PC-9 (cell line): ENCODE measurements at regions not wholly inside any gene's neighbourhood (a gene's known extent, or its start where the extent isn't known, plus 50 kb on each side); places are given as distances from the start of the nearest gene placed in this dataset.

Source experiments
- BruUV-seq: library from RNA; stranded (reverse); fragments of 400-500 nt; replicated peaks from 2 replicates; lab custom pipeline; 2021; lab: Mats Ljungman, UMichigan
- CTCF ChIA-PET: fragments of 300-600 bp; sonication (Branson Sonifier 250); formaldehyde crosslinking; loops from one replicate; lab custom pipeline; 2022; ENCODE audit warnings: antibody characterized with exemption; lab: Charles Lee
- POLR2A ChIA-PET: fragments of 300-600 bp; sonication (Branson Sonifier 250); formaldehyde crosslinking; loops from one replicate; lab custom pipeline; 2022; ENCODE audit warnings: antibody characterized with exemption; ENCODE audit not compliant: unreplicated experiment; lab: Charles Lee
- DNase-seq, 2 experiments: peaks; one replicate each; pipeline versions ENCODE4 v3.0.0 to v3.0.0-alpha.2; 2015 to 2022; ENCODE audit warnings: mixed read lengths in 1 of 2
- H2AFZ ChIP-seq: fragments of 200-600 bp; sonication (generic); 2 replicates; pipeline ENCODE4 v1.8.1; 2017; ENCODE audit warnings: antibody characterized with exemption
- H3F3A ChIP-seq: fragments of 200-600 bp; sonication (generic); 2 replicates; pipeline ENCODE4 v1.8.1; 2017; ENCODE audit warnings: antibody characterized with exemption, mild to moderate bottlenecking, low read depth; ENCODE audit not compliant: insufficient read depth
- H3K27ac ChIP-seq: fragments of 200-600 bp; sonication (generic); 2 replicates; pipeline ENCODE4 v1.6.1; 2016; ENCODE audit warnings: mixed run types
- H3K27me3 ChIP-seq: fragments of 200-600 bp; sonication (generic); 2 replicates; pipeline ENCODE4 v1.6.1; 2016; ENCODE audit warnings: low read depth, mixed run types; ENCODE audit not compliant: insufficient read depth
- H3K36me3 ChIP-seq: fragments of 200-600 bp; sonication (generic); 2 replicates; pipeline ENCODE4 v1.6.1; 2016; ENCODE audit warnings: low read depth, mixed run types
- H3K4me1 ChIP-seq: fragments of 200-600 bp; sonication (generic); replicated peaks from 2 replicates; pipeline ENCODE4 v1.6.1; 2016; ENCODE audit warnings: mixed run types; ENCODE audit not compliant: insufficient read depth
- H3K4me2 ChIP-seq: fragments of 200-600 bp; sonication (generic); 2 replicates; pipeline ENCODE4 v1.6.1; 2017; ENCODE audit warnings: mixed run types
- H3K4me3 ChIP-seq: fragments of 200-600 bp; sonication (generic); 2 replicates; pipeline ENCODE4 v1.6.1; 2016; ENCODE audit warnings: mixed run types
- H3K79me2 ChIP-seq: fragments of 200-600 bp; sonication (generic); 2 replicates; pipeline ENCODE4 v1.6.1; 2017; ENCODE audit warnings: low read depth, mixed run types
- H3K9me2 ChIP-seq: fragments of 200-600 bp; sonication (generic); 2 replicates; pipeline ENCODE4 v1.8.1; 2017; ENCODE audit warnings: mild to moderate bottlenecking; ENCODE audit not compliant: insufficient read depth
- H3K9me3 ChIP-seq: fragments of 200-600 bp; sonication (generic); 2 replicates; pipeline ENCODE4 v1.8.1; 2016; ENCODE audit warnings: low read depth; ENCODE audit not compliant: insufficient read depth
- H4K20me1 ChIP-seq: fragments of 200-600 bp; sonication (generic); 2 replicates; pipeline ENCODE4 v1.8.1; 2017; ENCODE audit not compliant: insufficient read depth
- EZH2 ChIP-seq: fragments of 200-600 bp; sonication (generic); IDR thresholded peaks from 2 replicates; pipeline ENCODE4 v1.8.0; 2017; ENCODE audit warnings: antibody characterized with exemption, low read depth
- intact Hi-C: fragments of 100-400 bp; cut with micrococcal nuclease; formaldehyde crosslinking; loops from one replicate; pipeline ENCODE4 v1.10.0; 2022; ENCODE audit not compliant: unreplicated experiment
- TF ChIP-seq, protein P1 (sequence below): fragments of 200-600 bp; sonication (generic); conservative IDR thresholded peaks from 2 replicates; pipeline ENCODE4 v1.6.1; 2017; ENCODE audit warnings: mixed run types, antibody characterized with exemption, mild to moderate bottlenecking, moderate library complexity

DNA sequence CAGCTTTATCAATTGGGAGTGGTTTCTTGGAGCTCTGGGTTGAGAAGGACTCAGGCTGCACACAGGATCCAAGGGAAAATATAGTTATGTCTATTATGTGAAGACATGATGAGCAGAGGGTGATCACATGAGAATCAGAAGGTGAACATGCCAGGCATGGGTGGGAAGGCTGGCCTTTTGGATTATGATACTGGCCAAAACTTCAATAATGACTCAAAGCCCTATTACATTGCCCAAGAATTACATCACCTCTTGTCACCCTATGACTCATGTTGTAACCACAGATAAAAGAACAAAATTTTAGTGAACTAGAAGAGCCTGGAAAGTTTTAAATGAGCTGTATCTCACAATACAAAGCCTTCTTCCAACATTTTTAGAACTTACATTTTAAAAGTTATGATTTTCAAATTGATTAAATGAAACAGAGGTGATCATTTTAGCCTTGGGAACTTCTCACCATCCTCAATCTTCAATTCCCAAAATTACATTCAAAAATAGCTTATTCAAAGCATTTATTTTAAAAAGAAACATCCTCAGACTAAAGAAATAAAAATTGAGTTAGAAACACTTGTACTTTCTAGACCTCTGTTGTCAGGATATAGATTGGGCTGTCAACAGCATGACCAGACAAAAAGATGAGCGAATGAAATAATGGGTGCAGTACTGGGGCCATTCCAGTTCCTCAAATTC is 428.3 kb downstream of the MBD2 start:
- H3K27ac ChIP-seq: no peak overlapping the region
- H2AFZ ChIP-seq: no peak overlapping the region
- no TSS peak for BruUV-seq
- no peaks in the 10 kb centered on the region for H4K20me1 ChIP-seq
- intact Hi-C loops: no loop called here
- no peak overlapping the region for H3K4me3 ChIP-seq
- TF ChIP-seq, protein P1, sequence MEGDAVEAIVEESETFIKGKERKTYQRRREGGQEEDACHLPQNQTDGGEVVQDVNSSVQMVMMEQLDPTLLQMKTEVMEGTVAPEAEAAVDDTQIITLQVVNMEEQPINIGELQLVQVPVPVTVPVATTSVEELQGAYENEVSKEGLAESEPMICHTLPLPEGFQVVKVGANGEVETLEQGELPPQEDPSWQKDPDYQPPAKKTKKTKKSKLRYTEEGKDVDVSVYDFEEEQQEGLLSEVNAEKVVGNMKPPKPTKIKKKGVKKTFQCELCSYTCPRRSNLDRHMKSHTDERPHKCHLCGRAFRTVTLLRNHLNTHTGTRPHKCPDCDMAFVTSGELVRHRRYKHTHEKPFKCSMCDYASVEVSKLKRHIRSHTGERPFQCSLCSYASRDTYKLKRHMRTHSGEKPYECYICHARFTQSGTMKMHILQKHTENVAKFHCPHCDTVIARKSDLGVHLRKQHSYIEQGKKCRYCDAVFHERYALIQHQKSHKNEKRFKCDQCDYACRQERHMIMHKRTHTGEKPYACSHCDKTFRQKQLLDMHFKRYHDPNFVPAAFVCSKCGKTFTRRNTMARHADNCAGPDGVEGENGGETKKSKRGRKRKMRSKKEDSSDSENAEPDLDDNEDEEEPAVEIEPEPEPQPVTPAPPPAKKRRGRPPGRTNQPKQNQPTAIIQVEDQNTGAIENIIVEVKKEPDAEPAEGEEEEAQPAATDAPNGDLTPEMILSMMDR: no peak
- TF ChIP-seq EZH2: no peak
- H3K79me2 ChIP-seq: no peaks in the 10 kb centered on the region
- ChIA-PET POLR2A (no interaction called here), CTCF (interaction anchor here (0.6 kb wide), 1 partner anchor 287 kb away, joined by 3 read pairs; no protein-coding TSS in a partner anchor)
- H3K4me2 ChIP-seq: no peak overlapping the region
- H3K27me3 ChIP-seq: no peaks in the 10 kb centered on the region
- H3K36me3 ChIP-seq: no peaks in the 10 kb centered on the region
- H3K9me3 ChIP-seq: no peaks in the 10 kb centered on the region
- H3K9me2 ChIP-seq: no peaks in the 10 kb centered on the region
- H3F3A ChIP-seq: no peaks in the 10 kb centered on the region
- H3K4me1 ChIP-seq: no peaks in the 10 kb centered on the region
- DNase-seq: peak in 1 of 2 experiments; percentile 2

DNA sequence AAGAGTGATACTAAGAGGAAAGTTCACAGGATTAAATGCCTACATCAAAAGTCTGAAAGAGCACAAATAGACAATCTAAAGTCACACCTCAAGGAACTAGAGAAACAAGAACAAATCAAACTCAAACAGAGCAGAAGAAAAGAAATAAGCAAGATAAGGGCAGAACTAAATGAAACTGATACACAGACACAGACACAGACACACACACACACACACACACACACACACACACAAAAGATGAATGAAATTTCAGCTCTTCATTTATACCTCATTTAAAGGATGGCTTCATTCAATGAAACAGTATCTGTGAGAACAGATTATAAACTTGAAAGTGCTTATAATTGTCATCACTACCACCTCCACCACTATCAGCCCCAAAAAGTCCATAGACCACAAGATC is 428.9 kb downstream of the MBD2 start:
- Histone ChIP-seq H3K4me2 (no peak overlapping the region), H3K27ac (no peak overlapping the region), H3K4me3 (no peak overlapping the region), H3K79me2 (no peaks in the 10 kb centered on the region), H3K36me3 (no peaks in the 10 kb centered on the region), H2AFZ (no peak overlapping the region), H3F3A (no peaks in the 10 kb centered on the region), H3K27me3 (no peaks in the 10 kb centered on the region), H3K9me3 (no peaks in the 10 kb centered on the region), H3K4me1 (no peaks in the 10 kb centered on the region), H3K9me2 (no peaks in the 10 kb centered on the region), H4K20me1 (no peaks in the 10 kb centered on the region)
- ChIA-PET CTCF (no interaction called here), POLR2A (no interaction called here)
- DNase-seq: no peak
- TF ChIP-seq, protein P1: no peak
- TF ChIP-seq EZH2: no peak
- no TSS peak for BruUV-seq
- intact Hi-C loops: no loop called here

DNA sequence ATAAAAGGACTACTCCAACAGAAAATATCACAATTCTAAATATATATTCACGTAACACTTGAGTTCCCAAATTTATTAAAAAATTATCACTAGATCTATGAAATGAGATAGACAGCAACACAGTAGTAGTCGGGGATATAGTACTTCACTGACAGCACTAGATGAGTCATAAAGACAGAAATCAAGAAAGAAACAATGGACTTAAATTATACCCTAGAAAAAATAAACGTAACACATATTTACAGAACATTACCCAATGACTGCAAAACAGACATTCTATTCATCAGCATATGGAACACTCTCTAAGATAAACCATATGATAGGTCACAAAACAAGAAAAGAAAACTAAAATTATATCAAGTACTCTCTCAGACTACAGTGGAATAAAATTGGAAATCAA is 429.4 kb downstream of the MBD2 start:
- BruUV-seq: no TSS peak
- Histone ChIP-seq H3F3A (no peaks in the 10 kb centered on the region), H3K9me3 (no peaks in the 10 kb centered on the region), H3K27me3 (no peaks in the 10 kb centered on the region), H4K20me1 (no peaks in the 10 kb centered on the region), H3K4me3 (no peak overlapping the region), H3K4me1 (no peaks in the 10 kb centered on the region), H3K27ac (no peak overlapping the region), H3K79me2 (no peaks in the 10 kb centered on the region), H3K9me2 (no peaks in the 10 kb centered on the region), H2AFZ (no peak overlapping the region), H3K4me2 (no peak overlapping the region), H3K36me3 (no peaks in the 10 kb centered on the region)
- ChIA-PET POLR2A (no interaction called here), CTCF (no interaction called here)
- no peak for DNase-seq
- intact Hi-C loops: no loop called here
- no peak for TF ChIP-seq EZH2
- TF ChIP-seq, protein P1: no peak
